Dermis blood vessel endothelial cell (primary cell): ENCODE measurements at regions not wholly inside any gene's neighbourhood (a gene's known extent, or its start where the extent isn't known, plus 50 kb on each side); places are given as distances from the start of the nearest gene placed in this dataset.

Experiments used
- DNase-seq: peaks from one replicate; pipeline ENCODE4 v3.0.0; 2010

- no peak for DNase-seq
Observed at GRCh38 chr4:169807934-169808509, 50.3 kb upstream of the HPF1 start.
